HCT116 (cell line): ENCODE measurements at regions not wholly inside any gene's neighbourhood (a gene's known extent, or its start where the extent isn't known, plus 50 kb on each side); places are given as distances from the start of the nearest gene placed in this dataset.

Source experiments
- ATAC-seq: fragments of 200-7000 bp; cut with Tn5 transposase; 2 replicates; pipeline ENCODE4 v1.9.1; 2020; ENCODE audit warnings: mild to moderate bottlenecking, moderate library complexity
- BruUV-seq: library from RNA; stranded (reverse); fragments of 400-500 nt; replicated peaks from 2 replicates; lab custom pipeline; 2021; lab: Mats Ljungman, UMichigan
- CTCF ChIA-PET: fragments of 300-600 bp; sonication (Branson Sonifier 250); formaldehyde crosslinking; loops from one replicate; lab custom pipeline; 2021; ENCODE audit warnings: antibody characterized with exemption; lab: Charles Lee
- POLR2A ChIA-PET: fragments of 300-600, 350-600 bp; sonication (Branson Sonifier 250); formaldehyde crosslinking; loops from one replicate; lab custom pipeline; 2021; ENCODE audit warnings: antibody characterized with exemption; lab: Charles Lee
- RAD21 ChIA-PET, 2 experiments: fragments of 300-600 bp; sonication (Branson Sonifier 250); formaldehyde crosslinking; loops; one replicate each; lab custom pipeline; 2023; ENCODE audit warnings: low total read pairs in 2 of 2; ENCODE audit not compliant: uncharacterized antibody in 2 of 2, unreplicated experiment in 2 of 2, low non-redundant PET in 1 of 2; lab: Charles Lee
- DNase-seq: peaks from one replicate; pipeline ENCODE4 v3.0.0-alpha.2; 2010; ENCODE audit warnings: low read depth, low spot score
- H2AFZ ChIP-seq: fragments of 200-600 bp; shearing (Covaris generic), sonication (generic); 2 replicates; pipeline ENCODE4 v1.6.1; 2017; ENCODE audit warnings: low read depth, mixed run types, mixed read lengths, antibody characterized with exemption, low read length; ENCODE audit not compliant: poor library complexity, severe bottlenecking
- H3K27ac ChIP-seq: 2 replicates; pipeline ENCODE4 v1.5.1; 2012; ENCODE audit warnings: low read depth, low read length
- H3K27me3 ChIP-seq: fragments of 200-600 bp; sonication (generic); 2 replicates; pipeline ENCODE4 v1.6.1; 2016; ENCODE audit warnings: mixed run types, low read length, mixed read lengths; ENCODE audit not compliant: insufficient read depth
- H3K36me3 ChIP-seq, 2 experiments: fragments of 200-500 bp in 1 of 2; fragments of 200-600 bp in 1 of 2; sonication (Bioruptor generic) in 1 of 2; sonication (generic) in 1 of 2; 2 replicates each; pipeline versions ENCODE4 v1.5.1 to v1.6.1; 2014 to 2016; ENCODE audit warnings: low read length in 2 of 2, inconsistent platforms in 1 of 2, mixed read lengths in 1 of 2, mixed run types in 1 of 2; ENCODE audit not compliant: insufficient read depth in 2 of 2, control insufficient read depth in 1 of 2
- H3K4me1 ChIP-seq, 2 experiments: fragments of 200-600 bp in 1 of 2; sonication (generic) in 1 of 2; 2 replicates each; pipeline versions ENCODE4 v1.5.1 to v1.6.1; 2012 to 2017; ENCODE audit warnings: low read length in 2 of 2, inconsistent platforms in 1 of 2, mild to moderate bottlenecking in 1 of 2, mixed read lengths in 1 of 2, mixed run types in 1 of 2, moderate library complexity in 1 of 2; ENCODE audit not compliant: insufficient read depth in 2 of 2, control insufficient read depth in 1 of 2
- H3K4me2 ChIP-seq: fragments of 200-600 bp; sonication (generic); 2 replicates; pipeline ENCODE4 v1.6.1; 2017; ENCODE audit warnings: mixed run types, low read length, mixed read lengths
- H3K4me3 ChIP-seq, 2 experiments: fragments of 200-600 bp in 1 of 2; sonication (generic) in 1 of 2; replicated peaks in 1 of 2; 2 replicates each; pipeline ENCODE4 v1.5.1; 2011 to 2016; ENCODE audit warnings: low read length in 2 of 2, control low read depth in 1 of 2, low read depth in 1 of 2, mild to moderate bottlenecking in 1 of 2, mixed read lengths in 1 of 2, mixed run types in 1 of 2
- H3K79me2 ChIP-seq: fragments of 200-600 bp; sonication (generic); 2 replicates; pipeline ENCODE4 v1.6.1; 2017; ENCODE audit warnings: mild to moderate bottlenecking, mixed run types, low read length, moderate library complexity, mixed read lengths; ENCODE audit not compliant: insufficient read depth
- H3K9ac ChIP-seq: fragments of 200-600 bp; sonication (generic); 2 replicates; pipeline ENCODE4 v1.6.1; 2016; ENCODE audit warnings: low read length, mixed read lengths
- H3K9me2 ChIP-seq: fragments of 200-600 bp; sonication (generic), shearing (Covaris generic); 2 replicates; pipeline ENCODE4 v1.6.1; 2017; ENCODE audit warnings: mixed run types, mild to moderate bottlenecking, moderate library complexity; ENCODE audit not compliant: insufficient read depth
- H3K9me3 ChIP-seq, 2 experiments: fragments of 200-500 bp in 1 of 2; fragments of 200-600 bp in 1 of 2; sonication (Bioruptor generic) in 1 of 2; sonication (generic) in 1 of 2; 2 replicates each; pipeline ENCODE4 v1.6.1; 2014 to 2017; ENCODE audit warnings: low read length in 2 of 2, mixed read lengths in 2 of 2, inconsistent platforms in 1 of 2, low read depth in 1 of 2, mild to moderate bottlenecking in 1 of 2, mixed run types in 1 of 2, moderate library complexity in 1 of 2; ENCODE audit not compliant: control insufficient read depth in 1 of 2, insufficient read depth in 1 of 2
- H4K20me1 ChIP-seq: fragments of 200-600 bp; sonication (generic), shearing (Covaris generic); 2 replicates; pipeline ENCODE4 v1.6.1; 2017; ENCODE audit warnings: mixed run types, mild to moderate bottlenecking, moderate library complexity; ENCODE audit not compliant: insufficient read depth
- CBX3 ChIP-seq: IDR thresholded peaks from 2 replicates; pipeline ENCODE4 v1.6.1; 2012; ENCODE audit warnings: low read depth
- ELF1 ChIP-seq: IDR thresholded peaks from 2 replicates; pipeline ENCODE4 v1.6.1; 2012; ENCODE audit warnings: low read depth, borderline replicate concordance
- EZH2phosphoT487 ChIP-seq: fragments of 200-600 bp; IDR thresholded peaks from 2 replicates; pipeline ENCODE4 v1.6.1; 2018; ENCODE audit warnings: antibody characterized with exemption, borderline replicate concordance
- POLR2AphosphoS5 ChIP-seq: IDR thresholded peaks from 2 replicates; pipeline ENCODE4 v1.6.1; 2011; ENCODE audit warnings: mild to moderate bottlenecking, low read depth, low read length, moderate library complexity
- REST ChIP-seq: IDR thresholded peaks from 2 replicates; pipeline ENCODE4 v1.6.1; 2012; ENCODE audit warnings: low read depth
- SP1 ChIP-seq: IDR thresholded peaks from 2 replicates; pipeline ENCODE4 v1.6.1; 2012; ENCODE audit warnings: low read depth
- YY1 ChIP-seq: IDR thresholded peaks from 2 replicates; pipeline ENCODE4 v1.6.1; 2011; ENCODE audit warnings: low read length, low read depth, moderate library complexity, mild to moderate bottlenecking; ENCODE audit not compliant: insufficient replicate concordance; ENCODE audit errors: extremely low read depth
- ZBTB33 ChIP-seq: IDR thresholded peaks from 2 replicates; pipeline ENCODE4 v1.6.1; 2011; ENCODE audit warnings: mild to moderate bottlenecking, low read length, moderate library complexity; ENCODE audit not compliant: insufficient replicate concordance; ENCODE audit errors: extremely low read depth
- ZFX ChIP-seq: fragments of 450-650 bp; IDR thresholded peaks from 2 replicates; pipeline ENCODE4 v1.6.1; 2017
- intact Hi-C: fragments of 100-400 bp; cut with micrococcal nuclease; formaldehyde crosslinking; loops from 2 replicates; pipeline ENCODE4 v1.10.0; 2022

DNA sequence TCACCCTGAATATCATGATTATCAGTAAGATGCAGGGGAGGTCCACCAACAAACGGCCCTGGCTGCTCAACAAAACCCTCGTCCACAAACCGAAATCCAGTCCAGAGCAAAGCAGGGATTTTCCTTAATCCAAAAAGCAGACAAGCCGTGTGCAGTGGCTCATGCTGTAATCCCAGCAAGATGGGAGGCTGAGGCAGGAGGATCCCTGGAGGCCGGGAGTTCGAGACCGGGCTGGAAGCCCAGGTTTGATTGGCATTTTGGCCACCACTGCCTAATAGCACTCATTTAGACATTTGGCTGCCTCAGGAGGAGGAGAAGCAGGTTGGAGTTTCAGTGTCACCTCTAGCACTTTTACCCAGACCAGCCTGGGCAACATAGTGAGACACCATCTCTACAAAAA lies 562.0 kb upstream of the AUTS2 start (continued):
- TF ChIP-seq REST (no peak), ZFX (no peak), SP1 (no peak), POLR2AphosphoS5 (no peak), ZBTB33 (no peak), YY1 (no peak)

DNA sequence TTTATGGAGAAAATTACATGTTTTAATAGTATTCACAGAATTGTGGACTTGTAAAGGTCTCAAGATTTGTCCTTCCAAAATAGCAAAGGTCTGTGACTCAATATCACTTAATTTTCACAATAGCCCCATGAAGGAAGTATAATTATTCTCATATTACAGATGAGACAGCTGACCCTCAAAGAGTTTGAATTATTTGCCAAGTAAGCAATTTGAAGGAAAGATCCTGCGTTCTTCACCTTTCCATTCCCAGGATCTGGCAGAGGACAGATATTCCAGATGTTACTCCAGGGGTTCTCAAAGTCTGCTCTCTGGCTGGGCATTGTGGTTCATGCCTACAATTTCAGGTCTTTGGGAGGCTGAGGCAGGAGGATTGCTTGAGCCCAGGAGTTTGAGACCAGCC lies 559.4 kb upstream of the AUTS2 start:
- H3K9ac ChIP-seq = no peak overlapping the region
- BruUV-seq = no TSS peak
- POLR2A ChIA-PET = no interaction called here

More for the DNA sequence above, 559.4 kb upstream of the AUTS2 start:
- RAD21 ChIA-PET = no interaction called here
- no peaks in the 10 kb centered on the region for H3K36me3 ChIP-seq
- no peak overlapping the region for H3K4me3 ChIP-seq
- H3K9me3 ChIP-seq = peaks cover 4 to 18% of the 10 kb centered on the region in 2 experiments; a peak in 2 of 4 replicates
- H3K4me1 ChIP-seq = no peaks in the 10 kb centered on the region
- no peaks in the 10 kb centered on the region for H3K27me3 ChIP-seq
- DNase-seq = no peak
- H3K9me2 ChIP-seq = no peaks in the 10 kb centered on the region
- no peak overlapping the region for H3K27ac ChIP-seq
- no peak for TF ChIP-seq EZH2phosphoT487
- TF ChIP-seq CBX3 = no peak
- no peak for TF ChIP-seq ELF1
- no peak for TF ChIP-seq REST
- no peaks in the 10 kb centered on the region for H3K79me2 ChIP-seq
- CTCF ChIA-PET = no interaction called here
- no peaks in the 10 kb centered on the region for H4K20me1 ChIP-seq
- H3K4me2 ChIP-seq = no peak overlapping the region
- intact Hi-C loops = no loop called here
- ATAC-seq = no peak
- H2AFZ ChIP-seq = no peak overlapping the region
